Liver (tissue), 3 donors: ENCODE measurements at regions not wholly inside any gene's neighbourhood (a gene's known extent, or its start where the extent isn't known, plus 50 kb on each side); places are given as distances from the start of the nearest gene placed in this dataset.

Experiments
- CTCF ChIP-seq: fragments of 150-350 bp; IDR thresholded peaks from 2 replicates; pipeline ENCODE4 v1.5.1; 2017; ENCODE audit warnings: improper control_type of control experiment, low read depth, low read length; ENCODE audit not compliant: missing input control
- GABPA ChIP-seq, 2 donors: IDR thresholded peaks in 1 of 2; conservative IDR thresholded peaks in 1 of 2; 2 replicates each; pipeline ENCODE4 v1.6.1; 2016; ENCODE audit warnings: antibody characterized with exemption in 2 of 2, mild to moderate bottlenecking in 1 of 2, moderate library complexity in 1 of 2
- MAX ChIP-seq: IDR thresholded peaks from 2 replicates; pipeline ENCODE4 v1.6.1; 2016; ENCODE audit warnings: antibody characterized with exemption
- REST ChIP-seq: IDR thresholded peaks from 2 replicates; pipeline ENCODE4 v1.6.1; 2016; ENCODE audit warnings: antibody characterized with exemption, mild to moderate bottlenecking
- donor health status: healthy.
- donor health status: healthy.

GRCh38 chr15:81575436-81576123 lies 201.6 kb upstream of the TMC3 start:
- no peak for TF ChIP-seq REST
- no peak for TF ChIP-seq CTCF
- no peak for TF ChIP-seq MAX
- no peak for TF ChIP-seq GABPA (IDR thresholded peaks at IDR 0.05 in 1 of 2, conservative IDR thresholded peaks at IDR 0.05 in 1 of 2)
